KOPT-K1 (cell line): ENCODE measurements at regions not wholly inside any gene's neighbourhood (a gene's known extent, or its start where the extent isn't known, plus 50 kb on each side); places are given as distances from the start of the nearest gene placed in this dataset.
A peak's percentile ranks its signal among the peaks of the same experiment; 100 is the strongest.

ENCODE experiments used
- H3K27ac ChIP-seq: fragments of 200-600 bp; sonication (generic); 2 replicates; pipeline ENCODE4 v1.5.1; 2016; ENCODE audit warnings: antibody characterized with exemption, mild to moderate bottlenecking, low read depth, low read length; ENCODE audit not compliant: poor library complexity, severe bottlenecking
- H3K36me3 ChIP-seq: fragments of 200-600 bp; sonication (generic); 2 replicates; pipeline ENCODE4 v1.5.1; 2017; ENCODE audit warnings: antibody characterized with exemption, mild to moderate bottlenecking, low read length, moderate library complexity; ENCODE audit not compliant: insufficient read depth
- H3K9me3 ChIP-seq: fragments of 200-600 bp; sonication (generic); 2 replicates; pipeline ENCODE4 v1.5.1; 2017; ENCODE audit warnings: antibody characterized with exemption, low read length, mild to moderate bottlenecking; ENCODE audit not compliant: insufficient read depth, poor library complexity, severe bottlenecking

DNA sequence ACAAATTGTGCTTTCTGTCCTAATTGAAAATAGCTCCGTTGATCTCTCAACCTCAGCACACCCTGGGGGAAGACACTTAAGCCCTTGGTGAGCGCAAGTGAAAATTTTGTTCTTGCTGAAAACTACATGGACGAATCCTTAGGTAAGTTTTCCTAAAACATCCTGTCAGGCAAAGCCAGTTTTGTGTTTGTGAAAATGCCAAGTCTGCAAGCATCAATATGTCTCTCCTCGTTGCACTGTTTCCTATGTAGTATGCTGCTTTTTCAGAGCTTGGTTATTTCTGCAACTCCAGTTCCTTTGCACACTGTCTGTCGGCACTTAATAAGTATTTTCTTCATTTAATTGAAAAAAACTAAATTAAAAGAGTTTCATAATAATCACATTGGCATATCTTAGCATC is 146.9 kb upstream of the POU3F3 start:
- no peaks in the 10 kb centered on the region for H3K9me3 ChIP-seq
- H3K27ac ChIP-seq: no peak overlapping the region
- H3K36me3 ChIP-seq: no peaks in the 10 kb centered on the region

DNA sequence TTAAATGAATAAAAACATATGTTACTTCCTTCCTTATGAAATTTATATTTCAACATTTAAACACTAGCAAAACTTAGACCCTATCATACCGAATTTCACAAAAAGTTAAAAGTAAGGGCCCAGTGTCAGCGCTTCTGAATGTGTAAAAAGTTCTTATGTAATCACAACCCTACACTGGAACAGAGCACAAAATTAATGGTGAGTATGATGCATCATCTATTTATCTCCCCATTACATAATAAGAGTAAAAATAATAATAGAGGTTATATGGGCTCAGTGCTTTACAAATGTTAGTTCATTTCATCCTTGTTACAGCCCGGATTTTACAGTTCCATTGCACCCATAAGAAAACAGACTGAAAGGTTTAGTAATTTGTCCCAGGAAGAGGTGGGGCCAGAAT is 144.9 kb upstream of the POU3F3 start:
- Histone ChIP-seq H3K27ac (no peak overlapping the region), H3K9me3 (no peaks in the 10 kb centered on the region), H3K36me3 (no peaks in the 10 kb centered on the region)

DNA sequence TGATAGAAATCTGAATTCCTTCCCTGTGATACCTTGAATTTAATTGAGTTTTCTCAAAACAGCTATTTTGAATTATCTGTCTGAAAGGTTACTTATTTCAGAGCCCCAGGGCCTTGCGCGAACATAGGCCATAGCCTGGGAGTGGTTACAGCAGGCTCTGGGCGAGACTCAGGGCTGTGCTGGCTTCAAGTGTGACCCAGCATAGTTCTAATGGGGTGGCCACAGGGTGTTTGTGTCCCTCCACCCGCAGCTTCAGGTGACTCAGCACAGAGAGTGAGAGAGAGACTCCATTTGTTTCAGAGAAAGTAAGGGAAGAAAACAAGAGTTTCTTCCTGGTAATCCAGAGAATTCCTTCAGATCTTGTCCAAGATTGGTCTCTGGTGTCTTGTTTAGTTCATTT is 137.9 kb upstream of the POU3F3 start:
- no peaks in the 10 kb centered on the region for H3K36me3 ChIP-seq
- H3K27ac ChIP-seq: no peak overlapping the region
- peaks cover 3% of the 10 kb centered on the region for H3K9me3 ChIP-seq

DNA sequence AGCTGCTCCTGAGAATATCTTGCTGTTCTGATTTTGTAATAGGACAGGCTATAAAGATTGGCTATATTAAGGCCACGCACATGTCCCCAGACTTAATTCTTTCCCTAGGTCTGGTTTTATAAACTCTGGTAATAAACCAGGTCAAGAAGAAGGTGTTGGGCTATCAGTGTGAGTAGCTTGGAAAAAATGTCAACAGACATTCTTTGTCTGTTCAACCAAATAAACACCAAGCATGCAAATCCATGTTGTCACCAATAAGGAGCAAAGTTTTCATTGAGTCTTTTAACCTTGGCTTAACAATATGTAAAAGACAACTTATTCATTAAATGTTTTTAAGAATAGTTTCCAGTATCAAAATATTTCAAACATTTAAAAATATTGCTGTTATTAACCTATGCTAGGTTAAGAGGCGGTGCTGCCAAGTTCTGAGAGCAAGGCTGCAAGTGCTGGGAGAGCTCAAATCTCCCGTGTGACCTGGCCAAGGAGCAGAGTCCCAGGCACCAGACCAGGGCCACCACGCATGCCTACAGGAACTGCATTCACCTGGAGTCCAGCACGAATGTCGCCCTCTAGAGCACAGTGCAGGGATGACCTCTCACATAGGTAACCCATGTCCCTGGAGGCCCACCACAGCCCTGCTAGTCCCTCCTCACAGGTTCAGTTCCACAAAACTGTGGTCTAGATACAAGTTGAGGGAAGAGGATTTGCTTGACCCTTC is 120.5 kb upstream of the POU3F3 start:
- no peaks in the 10 kb centered on the region for H3K36me3 ChIP-seq
- peak overlapping the region; percentile 58 for H3K27ac ChIP-seq
- peaks cover 32% of the 10 kb centered on the region for H3K9me3 ChIP-seq

DNA sequence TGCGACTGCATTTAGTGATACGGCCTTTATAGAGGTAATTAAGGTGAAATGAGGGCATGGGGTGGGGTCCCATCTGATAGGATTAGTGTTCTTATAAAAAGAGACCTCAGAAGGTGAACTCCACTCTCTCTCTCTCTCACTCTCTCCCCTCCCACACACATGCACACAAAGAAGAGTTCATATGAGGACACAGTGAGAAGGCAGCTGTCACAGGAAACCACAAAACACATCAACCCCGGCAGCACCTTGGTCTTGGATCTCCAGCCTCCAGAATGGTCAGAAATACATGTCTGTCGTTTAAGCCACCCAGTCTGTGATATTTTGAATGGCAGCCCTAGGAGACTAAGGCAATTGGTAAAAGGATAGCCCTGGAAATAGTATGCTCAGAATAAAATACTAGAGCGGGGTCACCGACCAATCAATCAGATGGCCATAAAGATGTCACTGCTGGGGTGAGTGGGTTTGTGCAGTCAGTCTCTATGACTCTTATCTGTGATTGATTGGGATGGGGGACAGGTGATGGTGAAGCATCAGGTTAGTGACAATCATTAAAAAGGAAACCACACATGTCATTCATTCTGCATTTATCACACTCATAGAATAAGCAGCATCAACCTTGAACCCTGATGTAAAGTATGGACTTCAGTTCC is 118.9 kb upstream of the POU3F3 start:
- H3K27ac ChIP-seq: peak overlapping the region; percentile 58
- H3K36me3 ChIP-seq: no peaks in the 10 kb centered on the region
- H3K9me3 ChIP-seq: peaks cover 32% of the 10 kb centered on the region

DNA sequence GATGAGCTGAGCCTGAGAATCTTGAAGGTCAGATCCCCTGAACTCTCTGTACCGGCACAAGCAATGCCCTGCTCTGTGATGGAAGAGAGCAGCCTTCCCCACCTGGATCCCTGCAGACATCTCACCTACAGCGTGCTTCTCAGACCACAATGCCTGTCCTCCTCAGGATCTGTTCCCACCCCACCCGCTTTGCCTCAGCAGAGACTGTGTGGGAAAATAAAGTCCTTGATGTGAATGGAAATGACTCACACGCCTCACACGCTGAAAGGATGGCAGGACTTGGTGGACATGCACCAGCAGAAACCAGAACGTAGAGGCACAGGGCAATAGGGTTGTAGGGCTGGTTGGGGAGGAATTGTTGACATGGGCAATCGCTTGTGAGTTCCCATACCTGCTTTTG is 117.9 kb upstream of the POU3F3 start:
- H3K9me3 ChIP-seq: peaks cover 26% of the 10 kb centered on the region
- peak overlapping the region; percentile 55 for H3K27ac ChIP-seq
- H3K36me3 ChIP-seq: no peaks in the 10 kb centered on the region

DNA sequence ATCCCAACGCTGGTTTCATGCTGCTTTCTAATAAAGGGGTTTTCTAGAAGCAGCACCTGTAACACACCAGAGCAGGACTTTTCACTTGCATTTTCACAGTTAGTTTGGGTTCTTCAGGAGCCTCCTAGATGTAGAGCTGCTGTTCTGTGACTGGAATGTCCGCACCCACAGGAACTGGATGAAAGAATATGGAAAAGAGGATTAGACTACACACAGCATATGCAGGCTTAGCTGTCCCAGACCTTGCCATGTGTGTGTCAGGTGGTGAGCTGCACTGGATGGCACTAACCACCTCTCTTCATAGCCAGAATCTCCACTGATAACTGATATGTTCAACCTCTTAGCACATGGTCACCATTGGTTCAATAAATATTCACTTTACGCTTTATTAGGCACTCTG is 112.1 kb upstream of the POU3F3 start:
- no peaks in the 10 kb centered on the region for H3K36me3 ChIP-seq
- no peak overlapping the region for H3K27ac ChIP-seq
- no peaks in the 10 kb centered on the region for H3K9me3 ChIP-seq

DNA sequence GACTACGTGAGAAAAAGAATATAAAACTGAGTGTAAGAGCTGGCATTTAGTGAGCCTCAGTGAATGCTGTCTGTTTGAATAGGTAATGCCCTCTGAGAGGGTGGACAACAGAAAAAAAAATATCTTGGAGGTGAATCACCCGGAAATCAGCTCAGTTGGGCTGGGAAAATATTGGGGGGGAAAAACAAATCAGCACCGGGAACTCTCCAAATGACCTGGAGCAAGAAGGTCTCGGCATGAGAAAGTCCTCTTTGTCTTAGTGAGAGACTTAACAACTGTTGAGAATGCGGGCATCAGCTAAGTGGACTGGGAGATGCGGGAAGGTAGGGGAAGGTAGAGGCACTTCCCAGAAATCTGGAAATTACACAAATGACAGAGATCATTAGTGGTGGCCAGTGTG is 109.4 kb upstream of the POU3F3 start:
- Histone ChIP-seq H3K9me3 (no peaks in the 10 kb centered on the region), H3K27ac (no peak overlapping the region), H3K36me3 (no peaks in the 10 kb centered on the region)

DNA sequence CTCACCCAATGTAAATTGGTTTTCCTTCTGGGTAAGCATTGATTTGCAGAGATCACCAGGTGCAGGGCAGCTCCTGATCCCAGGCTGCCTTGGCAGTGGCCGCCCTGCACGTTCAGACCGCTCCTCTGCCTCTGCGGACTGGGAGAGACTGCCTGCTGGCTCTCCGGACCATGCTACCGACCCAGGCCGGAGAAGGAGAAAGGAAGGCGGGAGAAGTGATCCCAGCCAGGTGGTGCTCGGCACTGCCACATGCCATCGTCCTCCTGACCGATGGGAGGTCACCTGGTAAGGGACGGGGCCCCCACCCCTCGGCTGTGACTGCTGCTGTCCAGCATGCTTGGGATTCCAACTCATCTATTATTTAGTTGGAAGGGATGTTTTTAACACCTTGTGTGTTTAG is 108.1 kb upstream of the POU3F3 start:
- H3K9me3 ChIP-seq: no peaks in the 10 kb centered on the region
- no peak overlapping the region for H3K27ac ChIP-seq
- H3K36me3 ChIP-seq: no peaks in the 10 kb centered on the region

DNA sequence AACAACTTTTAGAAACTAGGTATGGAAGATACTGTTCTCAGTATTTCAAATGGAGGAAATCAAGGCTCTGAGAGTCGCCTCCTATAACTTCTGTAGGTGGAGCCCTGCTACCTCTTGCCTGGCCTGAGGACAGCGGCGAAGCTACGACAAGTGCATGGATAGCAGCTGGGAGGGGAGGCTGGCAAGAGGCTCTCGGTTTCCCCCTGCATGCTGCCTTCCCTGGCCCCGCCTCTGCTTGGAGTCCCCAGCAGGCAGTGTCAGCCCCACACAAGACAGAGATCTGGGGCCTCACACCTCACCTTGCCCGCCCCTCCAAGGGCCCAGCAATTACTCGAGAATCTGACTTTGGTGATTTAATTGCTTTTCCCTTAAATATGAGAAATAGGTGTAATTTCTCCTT is 107.6 kb upstream of the POU3F3 start:
- no peaks in the 10 kb centered on the region for H3K9me3 ChIP-seq
- no peak overlapping the region for H3K27ac ChIP-seq
- no peaks in the 10 kb centered on the region for H3K36me3 ChIP-seq

DNA sequence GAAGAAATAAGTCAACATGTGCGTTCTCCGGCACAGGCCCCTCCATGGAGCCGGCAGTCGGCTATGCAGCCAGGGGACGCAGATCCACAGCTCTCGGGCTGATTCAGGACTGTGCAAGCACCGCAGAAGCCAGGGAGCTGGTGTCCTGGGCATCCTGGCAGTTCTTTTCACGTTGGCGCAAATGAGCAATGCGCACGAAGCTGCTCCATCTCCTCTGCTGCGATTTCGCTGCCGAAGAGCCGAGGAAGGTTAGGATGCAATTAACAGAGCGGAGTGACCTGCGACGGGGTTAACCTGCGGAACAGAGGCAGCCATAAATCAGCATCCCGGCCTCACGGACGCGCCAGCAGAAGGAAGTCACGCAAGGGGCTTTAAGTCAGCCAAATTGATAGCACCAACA is 107.1 kb upstream of the POU3F3 start:
- Histone ChIP-seq H3K9me3 (no peaks in the 10 kb centered on the region), H3K27ac (no peak overlapping the region)

DNA sequence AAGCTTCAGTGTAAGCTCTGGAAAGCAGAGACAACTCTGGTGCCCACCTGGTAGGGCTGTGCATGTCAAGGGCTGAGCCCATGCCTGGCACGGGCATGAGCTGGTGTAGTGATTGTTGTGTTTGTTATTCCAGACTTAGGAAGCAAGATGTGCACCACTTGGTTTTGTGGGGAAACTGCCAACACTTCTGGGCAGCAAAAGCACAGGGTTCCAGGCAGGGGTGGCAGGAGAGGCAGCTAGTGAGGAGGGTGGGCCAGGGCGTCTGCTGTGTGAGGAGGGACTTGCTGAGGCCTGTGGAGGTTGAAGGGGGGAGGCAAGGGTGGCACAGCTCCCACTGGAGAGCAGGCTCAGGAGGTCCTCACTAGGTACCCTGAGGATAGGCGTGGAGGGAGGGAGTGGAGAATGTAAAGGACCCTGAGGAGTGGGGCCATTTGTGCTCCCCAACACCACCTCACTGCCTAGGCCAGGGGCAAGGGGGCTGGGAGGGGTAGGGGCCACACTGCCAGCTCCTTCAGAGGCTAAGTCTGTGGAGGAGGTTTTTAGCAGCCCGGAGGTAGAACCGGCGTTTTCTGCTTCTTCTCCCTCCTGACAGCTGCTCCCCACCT is 104.0 kb upstream of the POU3F3 start:
- H3K9me3 ChIP-seq: no peaks in the 10 kb centered on the region
- H3K36me3 ChIP-seq: no peaks in the 10 kb centered on the region
- H3K27ac ChIP-seq: no peak overlapping the region

More for the DNA sequence above, 107.1 kb upstream of the POU3F3 start:
- no peaks in the 10 kb centered on the region for H3K36me3 ChIP-seq

DNA sequence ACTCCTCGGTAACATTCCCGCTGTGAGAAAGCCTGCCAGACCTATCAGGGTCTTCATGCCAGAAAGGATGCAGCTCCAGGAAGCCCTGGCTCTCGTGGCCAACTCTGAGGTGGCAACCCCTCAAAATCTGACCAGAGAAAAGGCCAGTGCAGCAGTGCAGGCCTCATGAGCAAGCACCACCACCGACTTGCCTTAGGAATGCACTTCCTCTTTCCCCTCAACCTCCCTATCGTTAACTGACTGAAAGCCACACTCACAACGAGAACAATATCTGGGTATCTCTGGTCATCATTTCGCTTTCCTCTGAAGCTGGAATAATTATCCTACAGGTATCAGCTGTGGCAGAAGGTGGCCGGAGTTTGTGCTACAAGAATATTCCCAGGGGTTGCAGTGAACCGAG is 101.4 kb upstream of the POU3F3 start:
- no peaks in the 10 kb centered on the region for H3K36me3 ChIP-seq
- H3K27ac ChIP-seq: no peak overlapping the region
- H3K9me3 ChIP-seq: peaks cover 8% of the 10 kb centered on the region

DNA sequence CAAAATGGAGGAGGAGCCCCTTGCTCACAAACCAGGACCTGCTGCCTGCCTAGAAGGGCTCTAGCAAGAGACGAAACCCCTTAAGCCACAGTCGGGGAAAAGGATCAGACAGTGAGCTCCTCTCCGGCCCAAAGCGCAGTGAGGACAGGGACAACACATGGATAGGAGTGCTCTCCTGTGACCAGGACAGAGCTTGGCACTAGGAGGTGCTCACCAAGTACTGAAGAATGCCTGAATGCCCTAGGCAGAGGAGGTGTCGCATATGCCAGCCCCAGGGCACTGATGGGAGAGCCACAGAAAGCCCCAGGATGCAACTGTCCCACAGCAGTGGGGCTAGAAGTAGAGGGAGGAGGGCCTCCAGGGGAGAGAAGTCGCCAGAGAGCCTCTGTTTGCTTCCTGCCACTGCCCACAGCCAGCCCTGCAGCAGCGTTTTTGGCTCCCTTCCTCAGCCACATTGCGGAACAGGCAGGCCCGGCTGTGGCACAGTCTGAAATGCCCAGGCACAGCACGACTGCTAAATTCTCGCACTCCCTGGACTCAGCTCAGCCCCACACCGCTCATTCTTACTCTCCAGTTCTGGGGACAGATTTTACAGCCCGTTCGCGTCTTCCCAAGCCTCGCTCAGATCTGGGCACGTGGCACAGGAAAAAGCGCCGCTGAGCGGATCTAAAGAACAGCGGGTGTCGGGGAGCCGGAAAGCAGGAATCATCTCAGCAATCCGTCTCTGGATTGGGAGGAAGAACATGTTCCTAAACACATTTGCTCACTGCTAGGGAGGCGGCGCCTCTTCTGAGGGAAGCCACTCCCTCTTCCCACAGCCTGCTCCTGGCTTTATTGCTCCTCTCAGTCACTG is 98.7 kb upstream of the POU3F3 start:
- peaks cover 8% of the 10 kb centered on the region for H3K9me3 ChIP-seq
- no peaks in the 10 kb centered on the region for H3K36me3 ChIP-seq
- no peak overlapping the region for H3K27ac ChIP-seq

DNA sequence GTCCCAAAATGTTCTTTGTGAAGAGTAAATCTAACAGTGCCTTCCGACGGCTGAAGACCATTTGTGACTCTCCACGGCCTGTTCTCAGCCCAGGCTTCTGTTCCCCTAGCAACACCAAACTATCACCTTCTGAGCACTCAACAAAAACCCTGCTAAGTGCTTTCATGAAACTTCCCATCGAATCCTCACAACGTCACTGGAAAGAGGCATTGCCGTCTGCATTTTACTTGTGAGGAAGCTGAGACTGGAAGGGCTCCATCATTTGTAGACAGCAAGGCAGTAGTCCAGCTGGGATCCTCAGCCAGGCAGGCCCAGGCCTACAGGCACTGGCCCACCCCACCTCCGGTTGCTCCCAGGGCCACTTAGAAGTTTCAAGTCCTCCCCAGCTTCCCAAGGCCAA is 97.8 kb upstream of the POU3F3 start:
- Histone ChIP-seq H3K36me3 (no peaks in the 10 kb centered on the region), H3K9me3 (peaks cover 8% of the 10 kb centered on the region), H3K27ac (no peak overlapping the region)
